Activated naive CD8-positive, alpha-beta T cell treated with anti-CD3 and anti-CD28 coated beads, Interleukin-2, amount 50 U/mL, for 16 hours (primary cell): ENCODE measurements at regions not wholly inside any gene's neighbourhood (a gene's known extent, or its start where the extent isn't known, plus 50 kb on each side); places are given as distances from the start of the nearest gene placed in this dataset.
"Not testable (repeated sequence)": the region's sequence is repeated elsewhere in the genome, so short reads cannot be mapped to it uniquely, and the experiment has no call there.

Experiments
- DNase-seq: peaks from one replicate; pipeline ENCODE4 v3.0.0-alpha.2; 2020; ENCODE audit warnings: low read depth, low spot score

- DNase-seq: no peak
Measured at GRCh38 chr4:189502841-189503435, 437.7 kb upstream of the FRG1 start.

GRCh38 chr4:189504220-189504619 lies 436.5 kb upstream of the FRG1 start:
- no peak for DNase-seq

GRCh38 chr4:189505380-189505779 lies 435.3 kb upstream of the FRG1 start:
- no peak for DNase-seq

GRCh38 chr4:189506080-189506479 lies 434.6 kb upstream of the FRG1 start:
- DNase-seq: no peak

- no peak for DNase-seq
Measured at GRCh38 chr4:189507060-189507459, 433.6 kb upstream of the FRG1 start.

GRCh38 chr4:189510601-189511000 lies 430.1 kb upstream of the FRG1 start:
- no peak for DNase-seq

- no peak for DNase-seq
Measured at GRCh38 chr4:189511581-189511980, 429.1 kb upstream of the FRG1 start.

GRCh38 chr4:189513421-189513820 lies 427.3 kb upstream of the FRG1 start:
- DNase-seq: no peak

- DNase-seq: no peak
Measured at GRCh38 chr4:189514209-189514608, 426.5 kb upstream of the FRG1 start.

GRCh38 chr4:189516902-189517301 lies 423.8 kb upstream of the FRG1 start:
- no peak for DNase-seq

- DNase-seq: no peak
Measured at GRCh38 chr4:189519186-189519585, 421.5 kb upstream of the FRG1 start.

GRCh38 chr4:189525304-189525703 lies 415.4 kb upstream of the FRG1 start:
- no peak for DNase-seq

GRCh38 chr4:189530848-189531247 lies 409.8 kb upstream of the FRG1 start:
- no peak for DNase-seq

- DNase-seq: no peak
Measured at GRCh38 chr4:189533603-189534002, 407.1 kb upstream of the FRG1 start.

- DNase-seq: no peak
Measured at GRCh38 chr4:189547559-189547958, 393.1 kb upstream of the FRG1 start.

- DNase-seq: no peak
Measured at GRCh38 chr4:189548484-189549125, 392.1 kb upstream of the FRG1 start.

GRCh38 chr4:189551931-189552670 lies 388.6 kb upstream of the FRG1 start:
- DNase-seq: not testable (repeated sequence)

- not testable (repeated sequence) for DNase-seq
Measured at GRCh38 chr4:189560605-189561004, 380.1 kb upstream of the FRG1 start.

- not testable (repeated sequence) for DNase-seq
Measured at GRCh38 chr4:189563751-189564150, 376.9 kb upstream of the FRG1 start.

- DNase-seq: not testable (repeated sequence)
Measured at GRCh38 chr4:189566271-189566670, 374.4 kb upstream of the FRG1 start.

GRCh38 chr4:189566900-189567299 lies 373.8 kb upstream of the FRG1 start:
- DNase-seq: not testable (repeated sequence)

- not testable (repeated sequence) for DNase-seq
Measured at GRCh38 chr4:189579645-189580044, 361.0 kb upstream of the FRG1 start.
